Stimulated activated CD4-positive, alpha-beta T cell treated with anti-CD3 and anti-CD28 coated beads, Interleukin-12 subunit alpha, Interleukin-12 subunit beta, amount 100 ng/mL, for 24 hours (primary cell): ENCODE measurements at regions not wholly inside any gene's neighbourhood (a gene's known extent, or its start where the extent isn't known, plus 50 kb on each side); places are given as distances from the start of the nearest gene placed in this dataset.

ENCODE experiments used
- DNase-seq, 2 experiments: peaks; one replicate each; pipeline ENCODE4 v3.0.0-alpha.2; 2020; ENCODE audit warnings: low read depth in 2 of 2

DNA sequence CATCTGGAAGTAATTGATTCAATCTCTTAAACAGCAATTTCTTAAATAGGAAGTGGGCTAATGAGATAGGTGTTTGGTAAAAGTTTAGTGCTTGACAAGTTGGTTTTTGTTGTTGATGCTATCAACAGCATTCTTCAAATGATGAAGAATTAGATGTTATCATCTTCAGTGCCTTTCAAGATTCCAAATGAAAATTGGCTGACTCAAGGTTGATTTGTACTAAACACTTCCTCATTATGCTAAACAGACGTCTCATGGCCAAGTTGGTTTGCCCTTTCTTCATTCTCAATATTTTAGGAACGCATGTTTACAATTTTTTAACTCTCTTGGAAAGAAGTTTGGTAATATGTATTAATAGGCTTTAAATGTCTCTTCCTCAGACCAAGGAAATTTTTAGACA is 86.0 kb downstream of the MID1IP1 start:
- DNase-seq: no peak

DNA sequence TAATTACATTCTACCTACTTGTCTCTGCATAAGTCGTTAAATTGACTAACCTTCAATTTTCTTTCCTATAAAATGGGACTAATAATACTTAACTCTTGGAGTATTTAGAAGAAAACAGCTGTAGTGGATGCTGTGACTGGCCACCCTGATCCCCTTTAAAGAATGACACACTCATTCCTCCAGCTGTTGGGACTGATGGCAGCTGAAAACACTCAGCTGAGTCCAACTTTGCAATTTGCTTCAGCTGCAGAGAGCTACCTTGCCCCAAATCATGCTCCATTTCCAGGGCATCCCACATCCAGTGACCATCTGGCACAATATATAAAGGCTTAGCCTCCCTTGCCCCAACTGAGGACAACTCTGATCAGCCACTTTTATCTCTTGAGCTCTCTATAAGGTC is 89.1 kb downstream of the MID1IP1 start:
- DNase-seq: no peak

DNA sequence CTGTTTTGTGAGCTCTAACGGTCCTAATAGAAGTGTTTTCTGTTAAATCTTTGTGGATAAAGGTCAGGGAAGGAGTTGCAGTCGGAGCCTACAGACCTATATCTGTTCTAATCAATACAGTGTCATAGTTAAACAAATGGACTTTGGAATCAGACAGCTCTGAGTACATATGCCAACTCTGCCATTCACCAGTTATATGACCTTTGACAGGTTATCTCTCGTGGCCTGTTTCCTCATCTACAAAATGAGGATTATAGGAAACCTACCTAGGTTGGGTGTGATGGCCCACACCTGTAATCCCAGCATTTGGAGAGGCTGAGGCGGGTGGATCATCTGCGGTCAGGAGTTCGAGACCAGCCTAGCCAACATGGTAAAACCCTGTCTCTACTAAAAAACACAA is 89.7 kb downstream of the MID1IP1 start:
- no peak for DNase-seq

DNA sequence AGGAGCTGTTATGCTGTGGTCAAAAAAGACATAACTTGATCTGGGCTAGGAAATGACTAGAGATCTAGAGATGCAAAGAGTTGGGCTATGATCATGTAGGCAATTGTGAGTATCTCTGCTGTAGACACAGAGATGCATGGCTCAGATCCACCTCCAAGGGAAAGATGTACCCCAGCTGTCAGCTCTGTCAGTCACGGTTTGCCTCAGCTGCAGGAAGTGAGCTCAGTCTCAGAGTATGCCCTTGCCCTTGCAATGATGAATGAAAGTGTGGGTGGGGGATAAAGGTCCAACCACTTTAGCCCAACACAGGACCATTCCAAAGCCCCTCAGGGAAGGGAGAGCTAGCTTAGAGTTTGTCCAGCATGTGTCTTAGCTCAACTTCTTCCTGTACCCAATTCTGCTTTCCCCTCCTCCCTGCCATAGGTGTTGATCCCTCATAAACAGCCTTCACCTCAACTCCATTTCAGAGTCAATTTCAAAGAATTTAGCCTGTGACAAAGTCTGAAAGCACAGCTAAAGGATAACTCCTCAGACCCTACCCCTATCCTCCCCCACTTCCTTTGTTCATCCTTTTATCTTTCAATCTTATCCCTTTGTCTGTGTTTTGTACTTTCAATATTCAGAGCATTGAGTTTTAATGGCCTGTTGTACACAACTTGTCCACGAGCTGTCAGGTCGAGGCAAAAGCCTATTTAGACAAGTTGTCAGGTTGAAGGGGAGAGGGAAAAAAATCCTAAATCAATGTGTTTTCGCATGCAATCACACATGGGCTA is 90.6 kb downstream of the MID1IP1 start:
- no peak for DNase-seq

DNA sequence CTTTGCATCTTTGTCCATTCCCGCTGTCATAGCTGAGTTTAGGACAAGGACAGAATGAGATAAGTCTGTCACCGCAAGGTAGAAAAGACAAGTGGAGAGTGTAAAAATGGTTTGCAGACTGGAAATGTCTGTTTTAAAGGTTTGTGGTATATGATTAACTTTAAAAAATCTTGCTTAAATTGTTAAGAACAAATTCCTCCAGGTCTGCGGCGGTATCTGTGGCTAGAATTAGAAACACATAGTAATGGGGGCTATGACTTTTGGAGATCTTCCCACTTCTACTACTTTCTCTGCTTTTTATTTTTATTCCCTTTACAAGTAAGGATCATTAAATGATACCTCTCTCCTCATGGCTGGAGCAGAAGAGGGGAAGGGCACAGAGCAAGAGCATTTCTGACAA is 92.2 kb downstream of the MID1IP1 start:
- no peak for DNase-seq

DNA sequence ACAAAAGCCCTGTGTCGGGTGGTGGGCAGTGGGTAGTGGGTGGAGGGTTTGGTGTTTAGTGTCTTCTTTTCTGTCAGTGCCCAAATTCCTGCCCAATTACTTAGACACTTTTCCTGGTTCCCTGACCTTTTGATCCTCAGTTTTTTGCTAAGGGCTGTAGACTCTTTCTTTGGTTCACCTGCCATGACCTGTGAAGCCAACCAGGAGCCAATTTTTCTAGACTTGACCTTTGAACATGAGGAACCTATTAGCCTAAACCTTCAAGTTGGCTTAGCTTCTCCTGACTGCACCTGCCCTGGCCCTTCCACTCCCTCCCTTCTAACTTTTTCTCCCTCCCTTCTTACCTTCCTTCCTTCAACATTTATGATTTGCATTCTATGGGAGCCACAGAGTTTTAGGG is 94.5 kb downstream of the MID1IP1 start:
- no peak for DNase-seq

DNA sequence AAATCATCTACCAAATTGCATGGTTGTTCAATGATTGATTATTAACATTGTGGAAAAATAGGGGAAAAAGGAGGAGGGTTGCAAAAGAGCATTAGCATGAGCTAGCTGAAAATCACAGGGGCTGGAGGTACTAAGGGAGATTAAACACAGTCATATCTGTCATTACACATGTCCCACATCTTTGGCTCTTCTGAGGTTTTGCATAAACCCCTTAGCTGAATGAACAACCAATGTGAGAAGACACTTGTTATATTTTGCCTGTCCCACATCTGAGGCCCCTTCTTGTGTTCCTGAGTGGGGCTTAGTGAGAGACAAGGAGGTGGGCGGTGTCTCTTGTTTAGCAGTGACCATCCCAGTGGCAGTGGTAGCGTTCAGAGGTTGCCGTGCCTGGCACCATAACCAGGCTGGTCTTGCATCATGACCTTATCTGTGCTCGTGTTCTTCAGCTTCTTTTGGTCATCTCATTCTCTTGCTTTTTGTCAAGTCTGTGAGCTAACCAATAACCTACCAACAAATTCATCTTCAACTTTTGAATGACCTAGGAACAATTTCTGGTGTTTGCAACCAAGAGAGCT is 95.6 kb downstream of the MID1IP1 start:
- no peak for DNase-seq

DNA sequence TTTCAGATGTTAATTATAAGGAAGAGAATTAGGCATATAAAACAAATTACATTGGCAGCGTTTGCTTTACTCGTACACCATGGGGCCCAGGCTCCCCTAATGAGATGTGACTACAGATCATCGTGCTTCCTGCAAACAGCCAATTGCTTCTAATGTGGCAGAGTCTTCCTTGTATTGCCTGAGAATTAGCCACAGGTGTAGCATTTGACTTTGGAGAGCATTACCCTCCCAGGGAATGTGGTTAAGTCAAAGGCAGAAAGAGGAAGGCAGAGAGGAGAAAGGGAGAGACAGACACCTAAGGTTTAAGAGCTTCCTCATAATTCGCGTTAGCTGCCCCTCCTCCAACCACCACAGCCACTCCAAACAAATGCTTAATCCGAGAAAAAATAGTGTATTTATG is 97.0 kb downstream of the MID1IP1 start:
- no peak for DNase-seq

DNA sequence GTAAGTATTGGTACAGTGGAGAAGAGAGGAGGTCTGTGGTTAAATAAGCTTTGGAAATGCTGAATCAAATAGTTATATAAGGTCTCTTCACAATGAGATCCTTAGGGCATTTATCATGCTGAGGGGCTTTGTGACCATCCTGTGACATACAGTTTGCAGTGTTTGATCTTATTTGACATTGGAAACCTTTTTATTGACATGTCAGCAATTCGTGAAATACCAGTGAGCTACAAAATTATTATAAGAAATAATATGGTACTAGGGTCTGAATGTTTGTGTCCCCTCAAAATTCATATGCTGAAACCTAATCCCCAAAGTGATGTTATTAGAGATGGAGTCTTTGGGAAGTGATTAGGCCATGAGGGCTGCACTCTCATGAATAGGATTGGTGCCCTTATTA is 98.4 kb downstream of the MID1IP1 start:
- no peak for DNase-seq

DNA sequence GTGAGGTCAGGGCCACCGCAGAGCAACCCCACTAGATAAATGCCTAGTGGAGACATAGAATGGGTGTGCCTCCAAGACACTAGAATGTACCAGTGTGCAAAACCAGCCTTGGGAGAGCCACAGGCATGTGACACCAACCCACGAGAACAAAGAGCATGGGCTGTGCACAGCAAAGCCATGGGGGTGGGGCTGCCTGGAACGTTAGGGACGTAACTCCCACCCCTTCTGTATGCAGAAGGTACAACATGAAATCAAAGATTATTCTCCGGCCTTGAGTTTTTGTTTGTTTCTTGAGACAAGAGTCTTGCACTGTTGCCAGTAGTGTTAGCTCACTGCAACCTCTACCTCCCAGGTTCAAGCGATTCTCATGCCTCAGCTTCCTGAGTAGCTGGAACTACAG is 99.5 kb downstream of the MID1IP1 start:
- DNase-seq: no peak

DNA sequence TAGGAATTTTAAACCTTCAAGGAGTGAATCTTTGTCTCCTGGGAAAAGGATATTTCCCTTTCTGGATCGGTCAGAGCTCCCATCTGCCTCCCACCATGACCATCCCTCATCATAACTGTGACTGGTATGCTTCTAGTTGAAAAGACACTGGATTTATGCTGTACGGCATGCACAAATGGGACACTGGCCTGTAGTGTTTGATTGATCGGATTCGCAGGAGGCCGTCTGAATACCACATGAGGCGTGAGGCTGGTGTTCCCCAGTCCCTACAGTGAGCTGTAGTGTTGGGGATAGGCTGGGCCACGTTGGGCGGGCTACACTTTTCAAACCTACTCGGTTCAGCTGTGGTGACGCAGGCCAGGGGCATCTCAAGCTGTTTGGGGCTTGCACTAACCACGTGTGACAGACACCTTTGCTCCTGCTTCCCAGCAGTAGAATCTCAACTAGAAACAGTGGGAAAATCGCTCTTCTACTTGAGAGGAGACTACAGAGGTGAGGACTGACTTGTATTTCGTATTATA is 101.8 kb downstream of the MID1IP1 start:
- DNase-seq: no peak

DNA sequence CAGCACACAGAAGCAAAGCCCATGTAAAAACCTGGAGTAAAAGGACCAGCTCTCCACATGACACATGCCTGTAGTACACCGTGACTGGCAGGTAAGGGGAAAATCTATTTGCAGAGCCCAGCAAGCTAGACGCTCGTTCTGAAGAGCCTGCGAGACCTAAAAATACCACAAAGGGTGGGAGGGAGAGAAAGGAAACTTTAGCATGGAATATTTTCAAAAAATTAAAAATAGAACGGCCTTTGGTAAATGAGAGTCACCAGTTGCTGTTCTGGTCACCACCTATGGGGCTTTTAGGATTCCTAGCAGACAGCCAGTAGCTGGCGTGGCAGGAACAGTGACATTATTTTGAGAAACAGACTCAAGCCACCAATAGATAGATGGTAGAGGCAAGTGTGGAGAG is 115.5 kb downstream of the MID1IP1 start:
- DNase-seq: no peak

DNA sequence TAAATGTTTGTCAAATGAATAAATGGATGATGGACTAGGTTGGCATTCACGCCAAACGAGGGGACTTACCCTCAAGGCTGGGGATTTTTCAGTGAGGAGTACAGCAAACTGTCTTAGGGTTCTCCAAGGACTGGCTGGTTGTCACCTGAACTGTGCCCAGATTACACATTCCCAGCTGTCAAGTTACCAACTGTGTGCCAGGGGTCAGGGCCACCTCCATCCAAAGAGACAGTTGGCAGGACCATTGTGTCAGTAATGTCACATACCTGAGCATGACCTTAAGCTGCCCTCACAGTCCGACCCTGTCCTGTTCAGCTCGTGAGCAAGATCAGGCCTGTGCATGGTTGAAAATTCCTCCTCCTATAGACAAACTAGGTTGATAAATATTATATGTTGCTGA is 116.7 kb downstream of the MID1IP1 start:
- DNase-seq: no peak

DNA sequence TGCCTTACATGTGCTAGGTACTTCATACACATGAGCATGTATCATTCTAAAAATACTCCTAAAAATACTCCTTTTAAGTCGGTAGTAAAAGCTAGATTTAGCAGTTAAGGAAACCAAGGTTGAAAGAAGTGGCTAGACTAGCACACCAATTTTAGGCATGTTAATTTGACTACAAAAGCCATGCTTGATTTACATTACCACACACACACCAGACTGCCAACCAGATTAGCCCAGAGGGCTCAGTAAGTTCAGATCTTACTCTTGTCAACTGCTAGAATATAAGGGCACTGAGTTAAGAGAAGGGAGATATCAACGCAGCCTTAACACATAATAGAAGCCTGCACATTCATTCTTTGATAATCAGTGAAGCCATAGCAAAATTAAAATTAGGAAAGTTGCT is 117.9 kb downstream of the MID1IP1 start:
- DNase-seq: no peak

DNA sequence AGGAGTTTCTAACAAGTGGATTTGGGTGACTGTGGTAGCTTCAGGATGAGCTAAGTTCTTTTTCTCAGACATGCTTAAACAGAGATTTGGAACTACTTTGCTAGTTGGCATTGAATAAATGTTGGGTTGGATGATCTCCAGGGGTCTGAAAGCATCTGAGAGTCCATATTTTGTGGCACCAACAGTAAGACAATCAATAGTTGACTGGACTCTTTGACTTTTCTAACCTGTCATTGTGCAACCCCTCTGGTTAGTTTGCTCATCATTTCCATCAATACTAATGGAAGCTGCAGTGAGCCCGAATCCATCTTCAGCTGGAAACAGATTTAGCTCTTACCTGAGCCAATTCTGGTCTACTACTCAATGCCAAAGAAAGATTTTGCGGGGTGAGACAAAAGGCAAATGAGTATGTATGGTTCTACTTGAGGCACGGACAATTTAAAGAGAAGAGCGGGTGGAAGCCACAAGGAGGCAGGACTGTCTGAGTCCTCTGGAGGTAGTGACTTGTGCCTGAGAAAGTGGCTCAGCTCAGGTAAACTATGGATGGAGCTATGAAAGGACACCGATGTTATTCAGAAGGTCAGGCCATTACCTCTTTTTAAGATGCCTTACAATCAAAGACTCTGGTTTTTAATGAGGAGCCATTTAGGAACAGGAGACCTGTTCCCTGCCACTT is 118.7 kb downstream of the MID1IP1 start:
- no peak for DNase-seq

DNA sequence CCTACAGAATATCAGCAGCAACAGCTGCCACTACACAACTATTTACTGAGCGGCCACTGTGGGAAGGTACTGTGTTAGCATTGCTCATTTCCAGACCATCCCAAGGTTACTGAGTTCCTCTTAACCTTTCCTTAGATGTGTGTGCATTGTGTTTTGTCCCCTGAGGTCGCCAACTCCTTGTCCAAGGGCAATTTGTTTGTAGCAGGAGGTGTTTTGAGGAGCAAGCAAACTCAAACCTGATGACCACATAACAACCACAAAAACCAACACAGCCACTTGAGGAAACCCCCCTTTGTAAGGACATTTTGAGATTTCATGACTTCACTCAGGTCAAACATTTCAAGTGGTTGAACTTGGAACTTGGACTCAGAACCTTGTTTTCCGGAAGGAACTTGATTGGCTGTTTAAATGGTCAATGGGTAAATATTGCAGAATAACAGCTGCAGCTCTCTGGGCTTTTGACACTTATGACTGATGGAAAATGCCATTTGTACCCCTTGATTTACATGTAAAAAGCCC is 122.3 kb downstream of the MID1IP1 start:
- no peak for DNase-seq

DNA sequence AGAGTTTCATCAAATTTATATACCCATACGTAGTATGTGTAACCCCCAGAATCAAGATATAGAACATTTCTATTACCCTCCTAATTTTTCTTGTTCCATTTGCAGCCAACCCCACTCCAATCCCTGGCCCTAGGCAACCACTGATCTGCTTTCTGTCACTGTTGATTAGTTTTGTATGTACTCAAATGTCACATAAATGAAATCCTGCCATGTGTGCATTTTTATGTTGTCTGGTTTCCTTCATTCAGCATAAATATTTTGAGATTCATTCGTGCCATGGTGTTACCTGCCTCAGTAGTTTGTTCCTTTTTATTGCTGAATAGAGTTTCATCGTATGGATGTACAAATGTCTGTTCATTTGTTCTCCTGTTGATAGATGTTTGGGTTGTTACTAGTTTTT is 126.3 kb downstream of the MID1IP1 start:
- DNase-seq: no peak

DNA sequence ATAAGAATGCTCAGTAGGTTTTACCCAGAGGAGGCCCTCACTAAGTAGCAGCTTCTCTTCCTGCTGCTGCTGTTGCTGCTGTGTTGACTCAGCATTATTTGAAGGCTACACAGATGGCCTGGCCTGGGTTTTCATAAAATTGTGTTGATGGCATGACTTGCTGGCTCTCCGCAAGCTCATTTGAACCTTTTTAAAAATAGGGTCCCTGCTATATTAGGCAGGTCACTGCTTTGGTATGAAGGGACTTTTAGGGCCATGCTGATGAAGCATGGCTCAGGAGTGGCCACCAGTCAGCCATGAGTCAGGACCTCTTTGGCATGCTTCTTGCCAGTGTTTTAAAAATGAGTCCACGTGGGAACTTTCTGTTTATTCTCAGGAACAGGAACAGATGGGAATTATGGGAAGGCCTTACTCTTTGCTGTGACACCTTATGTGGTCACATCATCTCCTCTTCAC is 128.7 kb downstream of the MID1IP1 start:
- no peak for DNase-seq

DNA sequence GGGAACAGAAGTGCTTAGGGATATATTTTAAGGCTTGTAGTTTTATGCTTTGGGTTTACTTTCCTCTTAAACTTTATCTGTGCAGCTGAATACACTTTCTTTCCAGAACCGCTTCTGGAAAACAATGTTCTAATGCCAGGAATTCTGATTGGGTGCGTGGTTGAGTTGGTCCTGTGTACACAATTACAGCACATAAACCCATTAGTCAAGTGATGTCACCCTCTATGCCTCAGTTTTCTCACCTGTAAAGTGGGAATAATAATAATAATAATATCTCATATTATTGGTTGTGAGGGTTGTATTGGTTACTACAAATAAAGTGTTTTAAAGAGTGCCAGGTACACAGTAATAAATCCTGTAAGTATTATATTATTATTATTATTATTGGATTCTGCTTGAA is 129.2 kb downstream of the MID1IP1 start:
- DNase-seq: no peak

DNA sequence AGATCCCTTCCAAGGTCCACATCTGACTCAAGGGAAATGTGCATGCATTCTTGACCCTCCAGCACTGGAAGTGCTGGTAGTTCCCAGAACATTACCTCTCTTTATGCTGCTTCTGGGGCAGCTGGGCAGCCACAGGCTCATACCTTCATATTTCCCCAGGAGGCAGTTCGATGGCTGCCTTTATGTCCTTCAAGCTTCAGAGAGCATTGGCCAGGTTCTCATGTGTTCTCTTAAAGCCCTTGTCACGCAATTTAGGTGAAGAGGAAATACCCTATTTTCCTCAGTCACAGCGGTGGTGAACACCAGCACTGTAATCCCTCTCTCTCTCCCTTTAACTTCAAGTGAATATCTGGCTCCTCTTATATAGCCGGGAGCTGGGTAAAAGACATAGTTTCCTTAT is 134.3 kb downstream of the MID1IP1 start:
- DNase-seq: no peak

DNA sequence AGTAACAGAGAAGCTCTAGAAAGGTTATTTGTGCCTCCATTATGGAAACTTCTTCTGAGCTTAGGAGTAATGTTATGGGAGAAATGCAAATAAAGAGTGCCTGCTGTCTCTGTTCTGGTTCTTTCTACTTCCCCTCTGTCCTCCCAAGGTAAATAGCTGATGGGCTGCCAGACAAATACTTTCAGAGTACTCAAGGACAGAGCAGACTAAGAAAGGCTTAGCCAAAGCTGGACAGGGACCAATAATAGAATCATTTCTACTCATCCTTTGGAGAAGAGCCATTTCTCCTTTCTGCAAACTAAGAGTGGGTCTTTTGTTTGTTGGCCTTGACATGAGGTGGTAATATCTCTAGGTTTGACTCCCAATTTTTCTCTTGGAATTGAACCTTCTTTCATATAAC is 136.1 kb downstream of the MID1IP1 start:
- DNase-seq: no peak

DNA sequence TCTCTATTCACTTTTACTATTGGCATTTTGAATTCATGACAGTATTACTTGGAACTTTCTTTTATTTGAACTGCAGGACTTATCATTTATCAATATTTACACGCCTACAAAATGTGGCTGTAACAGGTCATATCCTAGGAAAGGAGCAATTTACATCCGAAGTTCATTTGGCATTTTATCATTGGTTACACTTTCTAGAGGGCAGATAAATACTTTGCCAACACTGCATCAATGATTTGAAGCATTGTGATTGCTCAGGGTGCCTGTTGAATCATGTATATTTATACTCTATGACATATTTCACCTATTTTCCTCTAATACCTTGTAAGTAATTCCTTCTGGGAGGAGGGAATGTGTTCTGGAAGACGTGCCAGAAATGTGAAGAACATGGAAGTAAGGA is 136.7 kb downstream of the MID1IP1 start:
- no peak for DNase-seq

DNA sequence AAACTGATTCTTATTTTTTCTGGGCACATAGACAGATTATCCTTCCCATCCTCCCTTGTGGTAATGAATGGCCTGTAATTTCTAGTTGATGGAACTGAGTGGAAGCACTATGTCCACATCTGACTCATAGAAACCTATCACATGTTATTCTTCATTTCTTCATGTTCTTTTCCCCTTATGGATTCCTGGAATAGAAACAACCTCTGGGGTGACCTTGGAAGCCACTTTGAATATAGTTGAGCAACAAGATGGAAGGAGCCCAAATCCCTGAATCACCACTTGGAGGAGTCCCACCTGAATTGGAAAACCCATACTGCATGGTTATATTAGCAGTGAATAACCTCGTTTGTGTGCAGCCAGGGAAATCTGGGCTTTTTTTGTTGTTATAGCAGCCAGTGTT is 137.8 kb downstream of the MID1IP1 start:
- no peak for DNase-seq
